ENCODE measurements at regions not wholly inside any gene's neighbourhood (a gene's known extent, or its start where the extent isn't known, plus 50 kb on each side); places are given as distances from the start of the nearest gene placed in this dataset.

DNA sequence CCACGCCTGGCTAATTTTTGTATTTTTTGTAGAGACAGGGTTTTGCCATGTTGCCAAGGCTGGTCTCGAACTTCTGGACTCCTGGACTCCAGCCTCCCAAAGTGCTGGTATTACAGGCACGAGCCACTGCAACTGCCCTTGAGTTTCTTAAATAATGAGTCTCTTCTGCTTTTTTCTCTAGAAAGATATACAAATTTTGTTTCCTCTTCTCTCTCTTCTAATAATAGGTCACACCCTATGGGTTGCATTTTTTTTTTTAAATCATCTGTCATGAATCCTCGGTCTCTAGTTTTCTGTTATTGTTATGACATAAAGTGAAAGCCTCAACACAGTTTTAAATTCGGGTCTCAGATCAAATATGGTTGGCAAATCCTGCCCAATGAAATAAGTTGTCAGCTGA lies 111.2 kb downstream of the IL12A start:
- TF ChIP-seq, protein P1, sequence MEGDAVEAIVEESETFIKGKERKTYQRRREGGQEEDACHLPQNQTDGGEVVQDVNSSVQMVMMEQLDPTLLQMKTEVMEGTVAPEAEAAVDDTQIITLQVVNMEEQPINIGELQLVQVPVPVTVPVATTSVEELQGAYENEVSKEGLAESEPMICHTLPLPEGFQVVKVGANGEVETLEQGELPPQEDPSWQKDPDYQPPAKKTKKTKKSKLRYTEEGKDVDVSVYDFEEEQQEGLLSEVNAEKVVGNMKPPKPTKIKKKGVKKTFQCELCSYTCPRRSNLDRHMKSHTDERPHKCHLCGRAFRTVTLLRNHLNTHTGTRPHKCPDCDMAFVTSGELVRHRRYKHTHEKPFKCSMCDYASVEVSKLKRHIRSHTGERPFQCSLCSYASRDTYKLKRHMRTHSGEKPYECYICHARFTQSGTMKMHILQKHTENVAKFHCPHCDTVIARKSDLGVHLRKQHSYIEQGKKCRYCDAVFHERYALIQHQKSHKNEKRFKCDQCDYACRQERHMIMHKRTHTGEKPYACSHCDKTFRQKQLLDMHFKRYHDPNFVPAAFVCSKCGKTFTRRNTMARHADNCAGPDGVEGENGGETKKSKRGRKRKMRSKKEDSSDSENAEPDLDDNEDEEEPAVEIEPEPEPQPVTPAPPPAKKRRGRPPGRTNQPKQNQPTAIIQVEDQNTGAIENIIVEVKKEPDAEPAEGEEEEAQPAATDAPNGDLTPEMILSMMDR (conservative IDR thresholded peaks at IDR 0.05; ENCODE audit: low read length), result no peak
- TF ChIP-seq EZH2phosphoT487 (IDR thresholded peaks at IDR 0.05; ENCODE audit: borderline replicate concordance), result no peak

All from Loucy (cell line).